ENCODE measurements at regions not wholly inside any gene's neighbourhood (a gene's known extent, or its start where the extent isn't known, plus 50 kb on each side); places are given as distances from the start of the nearest gene placed in this dataset.
"Not testable (repeated sequence)": the region's sequence is repeated elsewhere in the genome, so short reads cannot be mapped to it uniquely, and the experiment has no call there.

- DNase-seq (no peak), ATAC-seq (peak; percentile 87)
- H3K4me3 Mint-ChIP-seq = no peak overlapping the region
- H3K4me1 Mint-ChIP-seq = no peaks in the 10 kb centered on the region
- CTCF ChIA-PET = interaction anchor here (1.4 kb wide), 1 partner anchor 97 kb away, joined by 5 read pairs; no protein-coding TSS in a partner anchor
- POLR2A ChIA-PET = no interaction called here
- H3K27me3 Mint-ChIP-seq = no peaks in the 10 kb centered on the region
- no peaks in the 10 kb centered on the region for H3K36me3 Mint-ChIP-seq (ENCODE audit: low read depth)
- H3K9me3 Mint-ChIP-seq (ENCODE audit: low read depth) = no peaks in the 10 kb centered on the region
- intact Hi-C loops (cut with DNase I, micrococcal nuclease) = loop anchor here in 1 of 2 experiments (5.0 kb wide), 1 partner anchor 302 kb away; no protein-coding TSS in a partner anchor
- H3K27ac Mint-ChIP-seq = no peak overlapping the region
Observed at GRCh38 chr3:8319935-8320634, 181.5 kb upstream of the LMCD1 start.

- CTCF ChIA-PET = interaction anchor here (1.4 kb wide), 1 partner anchor 96 kb away, joined by 5 read pairs; no protein-coding TSS in a partner anchor
- intact Hi-C loops (cut with DNase I, micrococcal nuclease) = loop anchor here in 1 of 2 experiments (5.0 kb wide), 1 partner anchor 301 kb away; no protein-coding TSS in a partner anchor
Observed at GRCh38 chr3:8320711-8321458, 180.7 kb upstream of the LMCD1 start.

GRCh38 chr3:8324747-8325146 is 176.9 kb upstream of the LMCD1 start:
- Mint-ChIP-seq H3K9me3 (ENCODE audit: low read depth) (no peaks in the 10 kb centered on the region), H3K27me3 (no peaks in the 10 kb centered on the region), H3K36me3 (ENCODE audit: low read depth) (no peaks in the 10 kb centered on the region), H3K4me1 (peaks cover 14% of the 10 kb centered on the region), H3K27ac (no peak overlapping the region), H3K4me3 (no peak overlapping the region)
- ATAC-seq = peak; percentile 58
- CTCF ChIA-PET = interaction anchor here (0.7 to 3.5 kb wide), 5 partner anchors 63 to 852 kb away, joined by 3 to 65 read pairs (median 4); no protein-coding TSS in a partner anchor
- POLR2A ChIA-PET = no interaction called here
- peak; percentile 71 for DNase-seq
- intact Hi-C loops (cut with DNase I, micrococcal nuclease) = loop anchor here (1.0 to 5.0 kb wide), 2 partner anchors 93 to 298 kb away; no protein-coding TSS in a partner anchor

More at GRCh38 chr3:8320711-8321458, 180.7 kb upstream of the LMCD1 start:
- POLR2A ChIA-PET = no interaction called here
- no peaks in the 10 kb centered on the region for H3K9me3 Mint-ChIP-seq (ENCODE audit: low read depth)
- DNase-seq (no peak), ATAC-seq (no peak)
- H3K27me3 Mint-ChIP-seq = no peaks in the 10 kb centered on the region
- no peak overlapping the region for H3K4me3 Mint-ChIP-seq
- no peaks in the 10 kb centered on the region for H3K36me3 Mint-ChIP-seq (ENCODE audit: low read depth)
- H3K27ac Mint-ChIP-seq = no peak overlapping the region
- H3K4me1 Mint-ChIP-seq = no peaks in the 10 kb centered on the region

GRCh38 chr3:8325306-8325705 is 176.3 kb upstream of the LMCD1 start:
- Mint-ChIP-seq H3K4me3 (no peak overlapping the region), H3K36me3 (ENCODE audit: low read depth) (no peaks in the 10 kb centered on the region), H3K4me1 (peaks cover 15% of the 10 kb centered on the region), H3K27me3 (no peaks in the 10 kb centered on the region), H3K9me3 (ENCODE audit: low read depth) (no peaks in the 10 kb centered on the region), H3K27ac (no peak overlapping the region)
- no peak for ATAC-seq
- CTCF ChIA-PET = interaction anchor here (0.7 to 3.5 kb wide), 3 partner anchors 70 to 91 kb away, joined by 4 to 65 read pairs (median 4); no protein-coding TSS in a partner anchor
- POLR2A ChIA-PET = no interaction called here
- DNase-seq = no peak
- intact Hi-C loops (cut with DNase I, micrococcal nuclease) = no loop called here

GRCh38 chr3:8325833-8326232 is 175.8 kb upstream of the LMCD1 start:
- H3K9me3 Mint-ChIP-seq (ENCODE audit: low read depth); H3K27me3 Mint-ChIP-seq; H3K27ac Mint-ChIP-seq; POLR2A ChIA-PET; H3K4me3 Mint-ChIP-seq; H3K36me3 Mint-ChIP-seq (ENCODE audit: low read depth); DNase-seq; intact Hi-C loops (cut with DNase I, micrococcal nuclease); ATAC-seq: not testable (repeated sequence)
- CTCF ChIA-PET = interaction anchor here (0.7 to 2.8 kb wide), 4 partner anchors 69 to 92 kb away, joined by 4 to 11 read pairs (median 6); no protein-coding TSS in a partner anchor
- peaks cover 15% of the 10 kb centered on the region for H3K4me1 Mint-ChIP-seq

- intact Hi-C loops (cut with DNase I, micrococcal nuclease) = no loop called here
- CTCF ChIA-PET = interaction anchor here (2.3 to 2.8 kb wide), 2 partner anchors 88 to 90 kb away, joined by 8 to 11 read pairs; no protein-coding TSS in a partner anchor
- peaks cover 15% of the 10 kb centered on the region for H3K4me1 Mint-ChIP-seq
- no peaks in the 10 kb centered on the region for H3K27me3 Mint-ChIP-seq
- DNase-seq (no peak), ATAC-seq (no peak)
- H3K36me3 Mint-ChIP-seq (ENCODE audit: low read depth) = no peaks in the 10 kb centered on the region
- no peaks in the 10 kb centered on the region for H3K9me3 Mint-ChIP-seq (ENCODE audit: low read depth)
- POLR2A ChIA-PET = no interaction called here
- no peak overlapping the region for H3K4me3 Mint-ChIP-seq
- H3K27ac Mint-ChIP-seq = no peak overlapping the region
Observed at GRCh38 chr3:8327739-8328138, 173.9 kb upstream of the LMCD1 start.

GRCh38 chr3:8328967-8329366 is 172.7 kb upstream of the LMCD1 start:
- no peaks in the 10 kb centered on the region for H3K27me3 Mint-ChIP-seq
- POLR2A ChIA-PET = no interaction called here
- peaks cover 15% of the 10 kb centered on the region for H3K4me1 Mint-ChIP-seq
- H3K9me3 Mint-ChIP-seq (ENCODE audit: low read depth) = no peaks in the 10 kb centered on the region
- H3K27ac Mint-ChIP-seq = no peak overlapping the region
- intact Hi-C loops (cut with DNase I, micrococcal nuclease) = no loop called here
- H3K4me3 Mint-ChIP-seq = no peak overlapping the region
- H3K36me3 Mint-ChIP-seq (ENCODE audit: low read depth) = no peaks in the 10 kb centered on the region
- no peak for ATAC-seq
- CTCF ChIA-PET = no interaction called here
- no peak for DNase-seq

- H3K9me3 Mint-ChIP-seq (ENCODE audit: low read depth) = no peaks in the 10 kb centered on the region
- H3K27me3 Mint-ChIP-seq = no peaks in the 10 kb centered on the region
- peaks cover 15% of the 10 kb centered on the region for H3K4me1 Mint-ChIP-seq
- H3K36me3 Mint-ChIP-seq (ENCODE audit: low read depth) = no peaks in the 10 kb centered on the region
- intact Hi-C loops (cut with DNase I, micrococcal nuclease) = no loop called here
- no peak overlapping the region for H3K4me3 Mint-ChIP-seq
- DNase-seq (no peak), ATAC-seq (no peak)
- ChIA-PET CTCF (no interaction called here), POLR2A (no interaction called here)
- no peak overlapping the region for H3K27ac Mint-ChIP-seq
Observed at GRCh38 chr3:8329598-8329997, 172.0 kb upstream of the LMCD1 start.

GRCh38 chr3:8336456-8336855 is 165.2 kb upstream of the LMCD1 start:
- Mint-ChIP-seq H3K4me1 (no peaks in the 10 kb centered on the region), H3K9me3 (ENCODE audit: low read depth) (no peaks in the 10 kb centered on the region), H3K36me3 (ENCODE audit: low read depth) (no peaks in the 10 kb centered on the region), H3K27ac (no peak overlapping the region), H3K27me3 (no peaks in the 10 kb centered on the region), H3K4me3 (no peak overlapping the region)
- intact Hi-C loops (cut with DNase I, micrococcal nuclease) = no loop called here
- ATAC-seq (no peak), DNase-seq (peak; percentile 29)
- CTCF ChIA-PET = interaction anchor here (1.5 kb wide), 1 partner anchor 81 kb away, joined by 4 read pairs; no protein-coding TSS in a partner anchor
- POLR2A ChIA-PET = no interaction called here

GRCh38 chr3:8338424-8338823 is 163.2 kb upstream of the LMCD1 start:
- Mint-ChIP-seq H3K4me3 (no peak overlapping the region), H3K36me3 (ENCODE audit: low read depth) (no peaks in the 10 kb centered on the region), H3K4me1 (no peaks in the 10 kb centered on the region), H3K27ac (no peak overlapping the region), H3K9me3 (ENCODE audit: low read depth) (no peaks in the 10 kb centered on the region), H3K27me3 (no peaks in the 10 kb centered on the region)
- intact Hi-C loops (cut with DNase I, micrococcal nuclease) = no loop called here
- ChIA-PET CTCF (no interaction called here), POLR2A (no interaction called here)
- DNase-seq = no peak
- no peak for ATAC-seq

- Mint-ChIP-seq H3K9me3 (ENCODE audit: low read depth) (peaks cover 11% of the 10 kb centered on the region), H3K36me3 (ENCODE audit: low read depth) (no peaks in the 10 kb centered on the region), H3K27ac (no peak overlapping the region), H3K27me3 (no peaks in the 10 kb centered on the region), H3K4me3 (no peak overlapping the region), H3K4me1 (no peaks in the 10 kb centered on the region)
- ATAC-seq = no peak
- ChIA-PET POLR2A (no interaction called here), CTCF (interaction anchor here (1.2 kb wide), 1 partner anchor 40 kb away, joined by 3 read pairs; no protein-coding TSS in a partner anchor)
- DNase-seq = no peak
- intact Hi-C loops (cut with DNase I, micrococcal nuclease) = no loop called here
Observed at GRCh38 chr3:8341821-8342247, 159.8 kb upstream of the LMCD1 start.

All from activated CD4-positive, alpha-beta T cell treated with anti-CD3 and anti-CD28 coated beads for 36 hours (primary cell).